ENCODE measurements at regions not wholly inside any gene's neighbourhood (a gene's known extent, or its start where the extent isn't known, plus 50 kb on each side); places are given as distances from the start of the nearest gene placed in this dataset.

GRCh38 chr4:147370473-147370872 lies 110.4 kb upstream of the EDNRA start:
- H3K4me1 Mint-ChIP-seq (ENCODE audit: low read depth) = peaks cover 6% of the 10 kb centered on the region
- H3K4me3 Mint-ChIP-seq (ENCODE audit: low read depth) = no peak overlapping the region
- H3K27ac Mint-ChIP-seq = peak overlapping the region; percentile 62
- no peaks in the 10 kb centered on the region for H3K27me3 Mint-ChIP-seq
- peaks cover 2% of the 10 kb centered on the region for H3K36me3 Mint-ChIP-seq (ENCODE audit: insufficient read depth)
- TF ChIP-seq CTCF (IDR thresholded peaks at IDR 0.05; ENCODE audit: unreplicated experiment) = no peak
- peaks cover 14% of the 10 kb centered on the region for H3K9me3 Mint-ChIP-seq (ENCODE audit: low read depth)
- no peak for DNase-seq (ENCODE audit: low spot score, unreplicated experiment)

- DNase-seq (ENCODE audit: low spot score, unreplicated experiment) = no peak
- Mint-ChIP-seq H3K4me1 (ENCODE audit: low read depth) (peaks cover 6% of the 10 kb centered on the region), H3K27me3 (no peaks in the 10 kb centered on the region), H3K4me3 (ENCODE audit: low read depth) (no peak overlapping the region), H3K9me3 (ENCODE audit: low read depth) (peaks cover 18% of the 10 kb centered on the region), H3K27ac (peak overlapping the region; percentile 62), H3K36me3 (ENCODE audit: insufficient read depth) (peaks cover 2% of the 10 kb centered on the region)
- no peak for TF ChIP-seq CTCF (IDR thresholded peaks at IDR 0.05; ENCODE audit: unreplicated experiment)
Measured at GRCh38 chr4:147370881-147371280, 110.0 kb upstream of the EDNRA start.

GRCh38 chr4:147371661-147372060 lies 109.2 kb upstream of the EDNRA start:
- TF ChIP-seq CTCF (IDR thresholded peaks at IDR 0.05; ENCODE audit: unreplicated experiment) = no peak
- H3K27me3 Mint-ChIP-seq = no peaks in the 10 kb centered on the region
- no peak overlapping the region for H3K27ac Mint-ChIP-seq
- peaks cover 21% of the 10 kb centered on the region for H3K9me3 Mint-ChIP-seq (ENCODE audit: low read depth)
- peaks cover 2% of the 10 kb centered on the region for H3K36me3 Mint-ChIP-seq (ENCODE audit: insufficient read depth)
- H3K4me1 Mint-ChIP-seq (ENCODE audit: low read depth) = peaks cover 6% of the 10 kb centered on the region
- DNase-seq (ENCODE audit: low spot score, unreplicated experiment) = no peak
- H3K4me3 Mint-ChIP-seq (ENCODE audit: low read depth) = no peak overlapping the region

- H3K4me1 Mint-ChIP-seq (ENCODE audit: low read depth) = no peaks in the 10 kb centered on the region
Measured at GRCh38 chr4:147378780-147379179, 102.1 kb upstream of the EDNRA start.

GRCh38 chr4:147381749-147382148 lies 99.1 kb upstream of the EDNRA start:
- no peaks in the 10 kb centered on the region for H3K9me3 Mint-ChIP-seq (ENCODE audit: low read depth)
- H3K27ac Mint-ChIP-seq = no peak overlapping the region
- TF ChIP-seq CTCF (IDR thresholded peaks at IDR 0.05; ENCODE audit: unreplicated experiment) = no peak
- no peaks in the 10 kb centered on the region for H3K36me3 Mint-ChIP-seq (ENCODE audit: insufficient read depth)
- DNase-seq (ENCODE audit: low spot score, unreplicated experiment) = no peak
- H3K4me3 Mint-ChIP-seq (ENCODE audit: low read depth) = no peak overlapping the region
- H3K27me3 Mint-ChIP-seq = no peaks in the 10 kb centered on the region
- H3K4me1 Mint-ChIP-seq (ENCODE audit: low read depth) = no peaks in the 10 kb centered on the region

More at GRCh38 chr4:147378780-147379179, 102.1 kb upstream of the EDNRA start:
- Mint-ChIP-seq H3K27ac (no peak overlapping the region), H3K27me3 (no peaks in the 10 kb centered on the region), H3K9me3 (ENCODE audit: low read depth) (peaks cover 17% of the 10 kb centered on the region), H3K4me3 (ENCODE audit: low read depth) (no peak overlapping the region), H3K36me3 (ENCODE audit: insufficient read depth) (no peaks in the 10 kb centered on the region)
- no peak for DNase-seq (ENCODE audit: low spot score, unreplicated experiment)
- TF ChIP-seq CTCF (IDR thresholded peaks at IDR 0.05; ENCODE audit: unreplicated experiment) = no peak

All from progenitor cell of endocrine pancreas (in vitro differentiated cells).